Esophagus muscularis mucosa (tissue), 4 donors: ENCODE measurements at regions not wholly inside any gene's neighbourhood (a gene's known extent, or its start where the extent isn't known, plus 50 kb on each side); places are given as distances from the start of the nearest gene placed in this dataset.

Experiments used
- DNase-seq: peaks from one replicate; pipeline ENCODE4 v3.0.0-alpha.2; 2017; ENCODE audit errors: extremely low spot score
- H3K27ac ChIP-seq, 4 donors: fragments of 200-600 bp; sonication (generic); replicated peaks in 1 of 4; 1 replicate in 3 of 4; 2 replicates in 1 of 4; pipeline ENCODE4 v1.5.1; 2016 to 2019; ENCODE audit warnings: mild to moderate bottlenecking in 1 of 4
- H3K27me3 ChIP-seq, 4 donors: fragments of 200-600 bp; sonication (generic); one replicate each; pipeline versions ENCODE4 v1.5.1 to v1.6.0; 2016 to 2019
- H3K36me3 ChIP-seq, 4 donors: fragments of 200-600 bp; sonication (generic); one replicate each; pipeline ENCODE4 v1.5.1; 2016 to 2019
- H3K4me1 ChIP-seq, 4 donors: fragments of 200-600 bp; sonication (generic); one replicate each; pipeline ENCODE4 v1.5.1; 2016 to 2019
- H3K4me3 ChIP-seq, 4 donors: fragments of 200-600 bp; sonication (generic); 1 replicate in 2 of 4; 2 replicates in 2 of 4; pipeline ENCODE4 v1.5.1; 2016 to 2019; ENCODE audit warnings: mild to moderate bottlenecking in 4 of 4, moderate library complexity in 1 of 4
- H3K9me3 ChIP-seq, 4 donors: fragments of 200-600 bp; sonication (generic); 1 replicate in 3 of 4; 2 replicates in 1 of 4; pipeline ENCODE4 v1.5.1; 2016 to 2019
- CTCF ChIP-seq, 3 experiments: fragments of 200-600 bp in 2 of 3; fragments of 450-650 bp in 1 of 3; sonication (generic) in 2 of 3; IDR thresholded peaks; one replicate each; pipeline ENCODE4 v1.5.1; 2017 to 2019; ENCODE audit warnings: antibody characterized with exemption in 3 of 3, mild to moderate bottlenecking in 2 of 3, moderate library complexity in 1 of 3
- EP300 ChIP-seq: sonication (generic); formaldehyde crosslinking; IDR thresholded peaks from one replicate; pipeline ENCODE4 v1.6.1; 2017; ENCODE audit warnings: antibody characterized with exemption
- POLR2A ChIP-seq: fragments of 450-650 bp; IDR thresholded peaks from one replicate; pipeline ENCODE4 v1.6.1; 2017; ENCODE audit warnings: antibody characterized with exemption, moderate library complexity, mild to moderate bottlenecking, low read depth
- POLR2AphosphoS5 ChIP-seq, 2 donors: sonication (generic); formaldehyde crosslinking; IDR thresholded peaks; one replicate each; pipeline ENCODE4 v1.6.1; 2017; ENCODE audit warnings: antibody characterized with exemption in 2 of 2
- WGBS: methylation state at CpG from one replicate; pipeline ENCODE4 v1.1.5; 2018; 5-methylcytosine and 5-hydroxymethylcytosine counted together
- intact Hi-C: fragments of 100-400 bp; cut with DNase I; formaldehyde crosslinking; loops from one replicate; pipeline ENCODE4 v1.15.1; 2023

DNA sequence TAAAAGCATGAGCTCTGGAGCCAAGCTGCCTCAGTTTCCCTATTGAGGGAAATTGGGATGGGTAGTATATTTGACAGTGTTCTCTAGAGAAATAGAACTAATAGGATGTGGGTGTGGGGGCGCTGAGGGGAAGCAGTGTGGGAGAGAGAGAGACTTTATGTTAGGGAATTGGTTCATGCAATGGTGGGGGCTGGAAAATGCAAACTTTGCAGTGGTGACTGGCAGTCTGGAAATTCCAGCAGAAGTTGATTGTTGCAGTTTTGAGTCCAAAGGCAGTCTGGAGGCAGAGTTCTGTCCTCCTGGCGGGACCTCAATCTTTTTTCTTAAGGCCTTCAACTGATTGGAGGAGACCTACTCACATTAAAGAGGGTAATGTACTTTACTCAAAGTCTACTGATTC is 59.4 kb upstream of the SYT13 start:
- H3K4me3 ChIP-seq, result no peak overlapping the region
- no peak overlapping the region for H3K27ac ChIP-seq
- WGBS, result 96% methylated on average over 2 of the region's 2 CpGs
- no peaks in the 10 kb centered on the region for H3K36me3 ChIP-seq
- H3K4me1 ChIP-seq, result peaks cover 0 to 1% (median under 1%) of the 10 kb centered on the region in 4 donors
- peaks cover 0 to 16% (median 2%) of the 10 kb centered on the region in 4 donors for H3K27me3 ChIP-seq
- DNase-seq, result no peak
- no peak for TF ChIP-seq CTCF (IDR thresholded peaks at IDR 0.05)
- TF ChIP-seq POLR2AphosphoS5 (IDR thresholded peaks at IDR 0.05), result no peak
- TF ChIP-seq POLR2A, result no peak
- no peak for TF ChIP-seq EP300
- H3K9me3 ChIP-seq, result no peaks in the 10 kb centered on the region
- intact Hi-C loops, result no loop called here

DNA sequence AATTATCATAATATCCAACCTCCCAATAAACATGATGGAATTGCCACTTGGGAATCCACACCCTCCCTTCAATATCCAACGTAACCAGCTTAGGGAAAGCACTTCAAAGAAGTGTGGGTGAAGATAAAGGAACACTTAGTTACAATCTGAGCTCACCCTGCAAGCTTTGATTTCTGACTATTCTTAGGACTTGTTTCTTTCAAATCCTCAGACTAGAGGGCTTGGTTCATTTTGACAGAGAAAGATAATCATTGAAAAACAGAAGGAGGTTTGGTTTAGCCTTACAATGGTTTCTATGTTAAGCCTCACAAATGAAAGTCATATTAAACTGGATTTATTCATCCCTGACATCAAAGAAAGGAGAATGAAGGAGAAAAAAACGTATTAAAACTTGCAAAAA is 57.9 kb upstream of the SYT13 start:
- no peak overlapping the region for H3K4me3 ChIP-seq
- peaks cover 0 to 11% (median 10%) of the 10 kb centered on the region in 4 donors for H3K4me1 ChIP-seq
- WGBS, result 46% methylated on average over 2 of the region's 2 CpGs
- intact Hi-C loops, result no loop called here
- no peaks in the 10 kb centered on the region for H3K36me3 ChIP-seq
- no peak overlapping the region for H3K27ac ChIP-seq
- DNase-seq, result no peak
- H3K27me3 ChIP-seq, result peaks cover 0 to 17% (median 2%) of the 10 kb centered on the region in 4 donors
- no peaks in the 10 kb centered on the region for H3K9me3 ChIP-seq
- TF ChIP-seq POLR2AphosphoS5 (IDR thresholded peaks at IDR 0.05) (no peak), POLR2A (no peak), CTCF (IDR thresholded peaks at IDR 0.05) (no peak)

DNA sequence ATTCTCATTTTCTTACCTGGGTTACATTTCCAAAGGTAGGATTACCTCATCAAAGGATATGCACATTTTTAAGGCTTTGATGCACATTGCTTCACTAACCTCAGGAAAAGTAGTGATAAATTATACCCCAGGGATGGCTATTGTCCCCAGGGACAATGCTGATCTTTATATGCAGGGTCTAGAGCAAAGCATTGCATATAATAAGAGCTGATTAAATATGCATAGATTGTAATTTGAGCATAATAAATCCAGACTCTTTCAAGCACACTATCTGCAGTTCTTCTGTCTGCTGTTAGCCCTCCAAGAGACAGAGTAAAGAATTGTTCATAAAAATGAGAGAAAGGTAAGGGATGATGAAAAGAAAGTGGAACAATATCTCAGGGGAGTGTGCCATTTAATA is 57.3 kb upstream of the SYT13 start:
- no peak for TF ChIP-seq POLR2A
- TF ChIP-seq EP300, result no peak
- H3K36me3 ChIP-seq, result no peaks in the 10 kb centered on the region
- peaks cover 0 to 22% (median 2%) of the 10 kb centered on the region in 4 donors for H3K27me3 ChIP-seq
- H3K4me1 ChIP-seq, result peaks cover 0 to 11% (median 10%) of the 10 kb centered on the region in 4 donors
- no peak overlapping the region for H3K4me3 ChIP-seq
- H3K27ac ChIP-seq, result no peak overlapping the region
- H3K9me3 ChIP-seq, result no peaks in the 10 kb centered on the region
- DNase-seq, result no peak
- intact Hi-C loops, result no loop called here

- Histone ChIP-seq H3K27me3 (peaks cover 0 to 22% (median 2%) of the 10 kb centered on the region in 4 donors), H3K9me3 (no peaks in the 10 kb centered on the region), H3K36me3 (no peaks in the 10 kb centered on the region), H3K4me1 (peaks cover 0 to 11% (median 10%) of the 10 kb centered on the region in 4 donors), H3K27ac (no peak overlapping the region), H3K4me3 (no peak overlapping the region)
- 92% methylated on average over 7 of the region's 7 CpGs for WGBS
- DNase-seq, result no peak
- TF ChIP-seq EP300 (no peak), POLR2A (no peak), POLR2AphosphoS5 (IDR thresholded peaks at IDR 0.05) (no peak)
- intact Hi-C loops, result no loop called here
Observed at GRCh38 chr11:45341372-45341771, 55.2 kb upstream of the SYT13 start.

- no peaks in the 10 kb centered on the region for H3K9me3 ChIP-seq
- H3K36me3 ChIP-seq, result no peaks in the 10 kb centered on the region
- H3K27me3 ChIP-seq, result peaks cover 0 to 11% (median 2%) of the 10 kb centered on the region in 4 donors
- intact Hi-C loops, result no loop called here
- H3K4me3 ChIP-seq, result peak overlapping the region in 3 of 4 donors; percentile 6 to 28 (median 11)
- DNase-seq, result peak; percentile 97
- WGBS, result 12% methylated on average over 26 of the region's 26 CpGs
- no peak overlapping the region for H3K27ac ChIP-seq
- TF ChIP-seq EP300 (no peak), POLR2AphosphoS5 (IDR thresholded peaks at IDR 0.05) (peak in 1 of 2 donors; percentile 49), CTCF (IDR thresholded peaks at IDR 0.05) (peak; percentile 85 to 93 (median 87)), POLR2A (no peak)
- peaks cover 0 to 11% (median 10%) of the 10 kb centered on the region in 4 donors for H3K4me1 ChIP-seq
Observed at GRCh38 chr11:45339729-45340519, 53.8 kb upstream of the SYT13 start.
